Stimulated activated CD4-positive, alpha-beta T cell treated with anti-CD3 and anti-CD28 coated beads, Interleukin-1b, Interleukin-23, amount 100 ng/mL, for 48 hours (primary cell): ENCODE measurements at regions not wholly inside any gene's neighbourhood (a gene's known extent, or its start where the extent isn't known, plus 50 kb on each side); places are given as distances from the start of the nearest gene placed in this dataset.
"Not testable (repeated sequence)": the region's sequence is repeated elsewhere in the genome, so short reads cannot be mapped to it uniquely, and the experiment has no call there.

Experiments used
- DNase-seq: peaks from one replicate; pipeline ENCODE4 v3.0.0-alpha.2; 2020

DNA sequence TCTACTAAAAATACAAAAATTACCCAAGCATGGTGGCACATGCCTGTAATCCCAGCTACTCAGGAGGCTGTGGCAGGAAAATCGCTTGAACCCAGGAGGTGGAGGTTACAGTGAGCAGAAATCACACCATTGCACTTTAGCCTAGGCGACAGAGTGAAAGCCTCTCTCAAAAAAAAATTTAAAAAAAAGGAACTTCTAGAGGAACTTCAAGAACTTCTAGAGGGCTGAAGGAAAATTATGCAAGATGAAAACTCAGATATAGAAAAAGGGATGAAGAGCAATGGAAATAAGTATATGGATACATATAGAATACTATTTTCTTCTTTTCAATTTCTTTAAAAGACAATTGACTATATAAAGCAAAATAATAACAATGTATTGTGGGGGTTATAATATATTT lies 51.2 kb upstream of the PRR5 start:
- DNase-seq: no peak

DNA sequence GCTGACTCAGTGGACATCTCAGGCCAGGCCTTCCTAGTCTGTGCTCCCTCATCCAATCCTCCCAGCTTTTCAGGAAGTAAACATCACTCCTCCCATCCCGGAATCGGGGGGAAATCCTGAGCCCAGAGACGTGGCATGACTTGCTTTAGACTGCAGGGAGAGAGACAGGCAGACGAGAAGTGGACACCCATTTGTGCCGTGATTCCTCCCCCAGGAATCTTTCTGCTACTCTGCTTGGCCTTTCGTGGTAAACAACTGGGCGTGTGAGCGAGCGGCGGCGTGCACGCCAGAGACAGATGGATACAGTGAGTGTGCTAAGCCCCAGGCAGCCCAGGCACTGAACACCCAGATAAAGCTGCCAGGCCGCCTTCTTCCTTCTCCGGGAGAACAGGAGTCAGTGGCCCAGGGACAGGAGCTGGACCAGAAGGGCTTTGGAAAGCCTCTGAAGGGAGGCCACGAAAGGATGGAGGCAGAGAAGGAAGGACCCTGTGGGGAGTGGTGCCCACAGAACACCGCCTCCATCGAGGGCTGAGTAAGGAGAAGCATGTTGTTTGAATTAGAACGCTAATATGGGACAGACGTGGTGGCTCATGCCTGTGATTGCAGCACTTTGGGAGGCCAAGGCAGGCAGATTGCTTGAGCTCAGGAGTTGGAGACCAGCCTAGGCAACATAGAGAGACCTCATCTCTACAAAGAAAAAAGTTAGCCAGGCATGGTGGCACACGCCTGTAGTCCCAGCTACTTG lies 53.0 kb upstream of the PRR5 start:
- DNase-seq: no peak

DNA sequence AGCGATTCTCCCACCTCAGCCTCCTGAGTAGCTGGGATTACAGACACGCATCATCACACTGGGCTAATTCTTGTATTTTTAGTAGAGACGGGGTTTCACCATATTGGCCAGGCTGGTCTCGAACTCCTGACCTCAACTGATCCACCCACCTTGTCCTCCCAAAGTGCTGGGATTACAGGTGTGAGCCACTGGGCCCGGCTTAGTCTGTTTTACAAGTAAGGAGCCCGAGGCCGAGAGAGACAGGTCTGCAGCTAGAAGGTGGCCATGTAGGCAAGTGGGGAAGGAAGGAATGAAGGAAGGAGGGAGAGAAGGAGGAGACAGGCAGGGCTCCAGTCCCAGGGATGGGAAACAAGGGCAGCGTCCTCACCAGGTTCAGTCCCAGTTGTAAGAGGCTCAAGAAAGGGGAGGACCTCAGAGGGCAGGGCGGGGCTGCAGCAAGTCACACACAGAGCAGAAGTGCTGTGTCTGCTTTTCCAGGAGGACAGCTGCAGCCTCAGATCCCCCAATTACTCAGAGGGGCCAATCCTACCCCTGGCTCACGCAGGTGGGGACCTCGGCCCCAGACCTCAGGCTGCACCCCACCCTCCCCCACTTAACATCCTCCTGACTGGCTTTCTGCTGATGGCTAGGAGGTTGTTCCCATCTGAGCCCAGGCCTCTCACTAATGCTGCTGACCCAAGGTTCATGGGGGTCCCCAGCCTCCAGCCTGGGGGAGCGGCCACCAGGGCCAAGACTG lies 53.8 kb upstream of the PRR5 start:
- no peak for DNase-seq

DNA sequence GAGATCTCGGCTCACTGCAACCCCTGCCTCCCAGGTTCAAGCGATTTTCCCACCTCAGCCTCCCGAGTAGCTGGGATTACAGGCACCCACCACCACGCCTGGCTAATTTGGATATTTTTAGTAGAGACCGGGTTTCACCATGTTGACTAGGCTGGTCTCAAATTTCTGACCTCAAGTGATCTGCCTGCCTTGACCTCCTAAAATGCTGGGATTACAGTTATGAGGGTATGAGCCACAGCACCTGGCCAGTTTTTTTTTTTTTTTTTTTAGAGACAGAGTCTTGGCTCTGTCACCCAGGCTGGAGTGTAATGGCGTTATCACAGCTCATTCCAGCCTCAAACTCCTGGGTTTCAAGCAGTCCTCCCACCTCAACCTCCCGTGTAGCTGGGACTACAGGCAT lies 54.9 kb upstream of the PRR5 start:
- no peak for DNase-seq

DNA sequence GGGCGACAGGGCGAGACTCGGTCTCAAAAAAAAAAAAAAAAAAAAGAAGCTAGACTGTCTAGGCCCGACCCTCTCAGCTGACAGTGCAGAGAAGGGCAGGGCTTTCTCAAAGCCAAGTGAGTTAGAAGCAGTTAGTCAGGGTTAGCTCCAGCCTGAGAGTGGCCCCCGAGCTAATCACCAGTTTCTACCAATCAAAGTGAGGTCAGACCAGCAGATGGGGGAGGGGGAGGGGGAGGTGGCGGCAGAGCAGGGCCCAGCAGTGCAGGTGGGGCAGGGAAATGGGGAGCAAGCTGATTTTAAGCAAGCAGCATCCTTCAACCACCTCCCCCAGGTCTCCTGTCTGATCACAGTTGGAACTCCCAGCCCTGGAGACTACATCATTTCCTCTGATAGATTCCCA lies 55.3 kb upstream of the PRR5 start:
- no peak for DNase-seq

DNA sequence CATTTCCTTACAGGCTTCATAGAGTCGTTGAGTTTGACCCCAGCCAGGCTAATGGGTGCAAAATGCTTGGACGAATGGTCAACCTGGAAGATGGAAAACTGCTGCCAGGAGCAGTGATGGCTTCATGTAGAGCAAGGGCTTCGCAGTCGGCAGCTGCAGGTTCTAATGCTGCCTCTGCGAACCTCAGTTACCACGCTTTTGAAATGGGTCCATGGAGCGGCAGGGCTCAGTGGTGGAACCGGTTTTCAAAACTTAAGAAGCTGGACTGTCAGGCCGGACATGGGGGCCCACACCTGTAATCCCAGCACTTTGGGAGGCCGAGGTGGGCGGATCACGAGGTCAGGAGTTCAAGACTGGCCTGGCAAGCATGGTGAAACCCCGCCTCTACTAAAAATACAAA lies 55.9 kb upstream of the PRR5 start:
- no peak for DNase-seq

DNA sequence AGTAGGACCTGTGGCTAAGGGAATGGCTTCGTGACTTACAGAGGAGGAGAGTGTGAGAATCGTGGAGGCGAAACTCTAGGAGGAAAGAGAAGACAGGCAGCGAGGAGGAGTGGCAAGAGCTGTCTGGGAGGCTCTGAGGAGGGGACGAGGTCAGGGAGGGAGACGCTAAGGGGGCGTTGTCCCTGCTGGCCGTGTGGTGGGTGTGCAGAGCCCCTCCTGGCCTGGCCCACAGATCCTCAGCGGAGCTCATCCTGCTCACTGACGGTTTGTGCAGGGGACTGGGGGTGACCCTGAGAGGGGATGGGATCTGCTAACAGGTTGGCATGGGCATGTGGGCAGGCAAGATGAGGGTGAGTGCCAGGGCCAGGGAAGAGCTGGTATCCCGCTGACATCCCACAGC lies 56.5 kb upstream of the PRR5 start:
- DNase-seq: no peak

DNA sequence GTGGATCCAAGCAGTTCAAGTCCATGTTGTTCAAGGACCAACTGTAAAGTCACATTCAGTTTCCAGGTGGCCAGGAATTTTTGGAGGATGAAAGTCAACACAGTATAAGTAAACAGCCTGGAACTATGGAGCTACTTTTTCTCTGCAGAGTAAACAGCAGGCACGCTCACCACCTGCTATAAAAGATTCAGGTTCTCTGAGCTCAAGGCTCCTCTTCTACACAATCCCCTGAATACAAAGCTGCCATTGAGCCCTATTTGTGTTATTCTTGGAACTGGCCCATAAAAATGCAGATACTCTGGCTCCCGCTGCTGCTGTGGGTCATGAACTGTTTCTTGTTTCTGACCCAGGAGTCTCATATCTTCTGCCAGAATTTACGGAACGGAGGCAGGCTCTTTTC lies 56.9 kb upstream of the PRR5 start:
- DNase-seq: no peak

DNA sequence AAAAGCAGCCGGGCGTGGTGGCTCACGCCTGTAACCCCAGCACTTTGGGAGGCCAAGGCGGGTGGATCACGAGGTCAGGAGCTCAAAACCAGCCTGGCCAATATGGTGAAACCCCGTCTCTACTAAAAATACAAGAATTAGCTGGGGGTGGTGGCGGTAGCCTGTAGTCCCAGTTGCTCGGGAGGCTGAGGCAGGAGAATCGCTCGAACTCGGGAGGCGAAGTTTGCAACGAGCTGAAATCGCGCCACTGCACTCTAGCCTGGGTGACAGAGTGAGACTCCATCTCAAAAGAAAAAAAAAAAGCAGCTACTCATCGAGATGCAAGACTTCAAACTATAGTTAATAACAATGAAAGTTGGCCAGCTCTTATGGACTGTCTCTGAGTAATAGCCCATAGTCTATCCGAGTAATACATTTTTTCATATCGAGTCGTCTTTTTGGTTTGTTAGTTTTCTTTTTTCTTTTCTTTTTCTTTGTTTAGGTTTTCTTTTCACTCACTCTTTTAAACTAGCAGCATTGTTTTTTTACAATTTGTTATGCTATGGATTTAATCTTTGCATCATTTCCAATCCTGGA lies 58.4 kb upstream of the PRR5 start:
- DNase-seq: not testable (repeated sequence)

DNA sequence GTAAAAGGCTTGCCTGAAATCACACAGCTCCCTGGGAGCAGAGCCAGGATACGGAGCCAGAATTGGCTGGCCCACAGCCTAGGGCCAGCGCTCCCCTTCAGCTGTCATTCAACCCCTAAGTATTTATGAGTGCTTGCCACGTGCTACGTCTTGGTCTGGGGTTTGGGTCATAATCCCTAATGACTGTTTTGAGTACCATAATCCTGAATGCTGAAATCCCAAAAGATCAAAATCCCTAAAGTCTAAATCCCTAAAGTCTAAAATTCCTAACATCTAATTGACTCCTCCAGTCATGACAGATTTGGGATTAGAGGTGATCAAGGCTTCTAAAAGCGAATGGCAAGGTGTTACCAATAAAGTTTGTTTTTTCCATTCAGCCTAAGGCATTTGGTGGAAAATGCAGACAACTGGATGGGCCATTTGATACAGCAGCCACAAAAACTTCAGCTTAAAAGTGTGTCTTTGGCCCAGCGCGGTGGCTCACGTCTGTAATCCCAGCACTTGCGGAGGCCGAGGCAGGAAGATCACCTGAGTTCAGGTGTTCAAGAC lies 59.8 kb upstream of the PRR5 start:
- DNase-seq: no peak

DNA sequence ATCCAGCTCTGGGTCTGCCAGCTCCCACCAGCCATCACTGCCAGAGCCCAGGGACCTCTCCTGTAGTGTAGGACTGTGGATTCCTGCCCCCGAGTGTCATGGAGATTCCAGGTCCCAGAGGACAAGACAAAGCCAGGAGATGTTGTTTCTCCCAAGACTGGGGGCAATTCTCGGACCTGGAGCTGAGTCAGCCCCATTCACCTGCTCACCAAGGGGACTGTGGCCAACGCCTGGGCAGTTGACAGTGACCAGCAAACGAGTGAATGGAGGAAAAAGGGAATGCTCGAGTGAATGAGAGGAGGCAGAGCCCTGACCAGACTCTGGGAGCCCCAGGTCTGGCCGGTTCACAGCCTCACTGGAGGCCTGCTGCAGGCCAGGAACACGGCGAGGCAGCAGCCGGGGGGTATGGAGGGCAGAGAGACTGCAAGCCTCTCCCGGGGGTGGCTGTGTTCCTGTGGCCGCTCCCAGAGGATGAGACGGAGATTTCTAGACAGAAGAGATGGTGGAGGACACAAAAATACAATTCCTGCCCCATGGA lies 61.3 kb upstream of the PRR5 start:
- DNase-seq: no peak

DNA sequence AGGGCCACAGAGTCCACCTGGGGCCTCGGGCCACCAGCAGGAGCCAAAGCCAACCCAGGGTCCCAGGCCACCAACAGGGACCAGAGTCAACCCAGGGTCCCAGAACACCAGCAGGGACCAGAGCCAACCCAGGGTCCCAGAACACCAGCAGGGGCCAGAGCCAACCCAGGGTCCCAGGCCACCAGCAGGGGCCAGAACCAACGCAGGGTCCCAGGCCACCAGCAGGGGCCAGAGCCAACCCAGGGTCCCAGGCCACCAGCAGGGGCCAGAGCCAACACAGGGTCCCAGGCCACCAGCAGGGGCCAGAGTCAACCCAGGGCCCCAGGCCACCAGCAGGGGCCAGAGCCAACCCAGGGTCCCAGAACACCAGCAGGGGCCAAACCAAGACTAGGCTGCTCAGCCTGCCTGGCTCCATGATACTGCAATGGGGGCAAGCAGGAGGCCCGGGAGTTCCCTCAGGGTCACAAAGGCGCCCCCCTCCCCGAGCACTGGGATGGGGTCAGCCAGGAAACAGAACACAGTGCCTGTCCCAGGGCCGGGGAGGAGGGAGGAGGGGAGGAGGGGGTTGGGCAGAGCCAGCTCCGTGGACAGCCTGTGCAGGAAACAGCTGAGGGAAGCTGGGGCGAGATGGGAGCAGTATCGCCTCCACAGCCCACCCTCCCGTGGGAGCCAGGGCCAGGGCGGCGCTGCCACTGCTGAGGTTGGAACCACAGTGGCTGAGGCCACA lies 62.0 kb upstream of the PRR5 start:
- no peak for DNase-seq

DNA sequence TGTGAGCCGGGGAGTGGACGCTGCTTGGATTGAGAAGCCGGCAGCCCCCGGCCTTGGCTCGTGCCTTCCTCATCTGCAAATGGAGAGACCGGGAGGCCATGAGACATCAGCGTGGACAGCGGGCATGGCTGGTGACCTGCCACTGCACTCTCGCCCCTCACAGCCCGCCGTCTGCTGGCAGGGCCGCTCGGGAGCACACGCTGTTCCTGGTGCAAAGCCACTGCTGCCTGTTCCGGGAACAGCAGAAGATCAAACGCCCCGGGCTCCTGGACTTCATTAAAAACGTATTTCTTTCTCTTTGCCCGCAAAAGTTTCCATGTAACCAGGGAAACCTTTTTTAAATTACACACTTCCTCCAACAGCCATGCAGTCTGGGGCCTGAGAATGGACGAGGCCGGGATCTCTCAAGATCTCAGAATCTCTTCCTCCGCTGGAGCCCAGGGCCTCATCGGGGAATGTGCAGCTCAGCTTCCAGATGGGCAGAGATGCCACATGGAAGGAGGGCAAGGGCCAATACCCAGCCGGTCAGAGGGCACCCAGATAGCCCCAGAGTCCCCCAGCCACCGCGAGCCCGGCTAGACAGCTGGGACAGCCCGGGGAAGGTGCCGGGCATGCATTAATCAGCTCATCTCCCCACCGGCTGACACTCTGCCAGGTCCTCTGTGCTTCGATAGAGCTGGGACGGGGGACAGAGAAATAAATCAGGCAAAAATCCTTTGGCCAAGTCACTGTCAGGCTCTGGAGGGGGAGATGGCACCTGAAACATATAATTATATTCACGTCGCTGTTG lies 62.8 kb upstream of the PRR5 start:
- DNase-seq: no peak

DNA sequence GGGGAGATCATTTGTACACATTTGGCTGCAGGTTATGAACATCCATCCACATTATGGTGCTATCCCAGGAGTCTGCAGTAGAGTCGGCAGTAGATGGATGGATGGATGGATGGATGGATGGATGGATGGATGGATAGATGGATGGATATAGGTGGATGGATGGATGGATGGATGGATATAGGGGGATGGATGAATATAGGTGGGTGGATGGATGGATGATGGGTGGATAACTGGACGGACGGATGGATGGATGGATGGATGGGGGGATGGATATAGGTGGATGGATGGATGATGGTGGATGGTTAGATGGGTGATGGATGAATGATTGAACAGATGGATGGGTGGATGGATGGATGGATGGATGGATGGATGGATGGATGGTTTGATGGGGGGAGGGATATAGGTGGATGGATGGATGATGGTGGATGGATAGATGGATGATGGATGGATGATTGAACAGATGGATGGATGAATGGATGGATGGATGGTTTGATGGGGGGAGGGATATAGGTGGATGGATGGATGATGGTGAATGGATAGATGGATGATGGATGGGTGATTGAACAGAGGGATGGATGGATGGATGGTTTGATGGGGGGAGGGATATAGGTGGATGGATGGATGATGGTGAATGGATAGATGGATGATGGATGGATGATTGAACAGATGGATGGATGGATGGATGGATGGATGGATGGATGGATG lies 65.3 kb upstream of the PRR5 start:
- DNase-seq: not testable (repeated sequence)

DNA sequence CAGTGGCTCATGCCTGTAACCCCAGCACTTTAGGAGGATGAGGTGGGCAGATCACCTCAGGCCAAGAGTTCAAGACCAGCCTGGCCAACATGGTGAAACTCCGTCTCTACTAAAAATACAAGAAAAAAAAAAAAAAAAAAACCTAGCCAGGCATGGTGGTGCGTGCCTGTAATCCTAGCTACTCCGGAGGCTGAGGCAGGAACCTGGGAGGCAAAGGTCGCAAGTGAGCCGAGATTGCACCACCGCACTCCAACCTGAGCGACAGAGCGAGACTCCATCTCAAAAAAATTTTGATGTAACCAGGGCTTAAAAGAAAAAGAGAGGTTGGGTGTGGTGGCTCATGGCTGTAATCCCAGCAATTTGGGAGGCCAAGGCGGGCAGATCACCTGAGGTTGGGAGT lies 66.4 kb upstream of the PRR5 start:
- DNase-seq: not testable (repeated sequence)

DNA sequence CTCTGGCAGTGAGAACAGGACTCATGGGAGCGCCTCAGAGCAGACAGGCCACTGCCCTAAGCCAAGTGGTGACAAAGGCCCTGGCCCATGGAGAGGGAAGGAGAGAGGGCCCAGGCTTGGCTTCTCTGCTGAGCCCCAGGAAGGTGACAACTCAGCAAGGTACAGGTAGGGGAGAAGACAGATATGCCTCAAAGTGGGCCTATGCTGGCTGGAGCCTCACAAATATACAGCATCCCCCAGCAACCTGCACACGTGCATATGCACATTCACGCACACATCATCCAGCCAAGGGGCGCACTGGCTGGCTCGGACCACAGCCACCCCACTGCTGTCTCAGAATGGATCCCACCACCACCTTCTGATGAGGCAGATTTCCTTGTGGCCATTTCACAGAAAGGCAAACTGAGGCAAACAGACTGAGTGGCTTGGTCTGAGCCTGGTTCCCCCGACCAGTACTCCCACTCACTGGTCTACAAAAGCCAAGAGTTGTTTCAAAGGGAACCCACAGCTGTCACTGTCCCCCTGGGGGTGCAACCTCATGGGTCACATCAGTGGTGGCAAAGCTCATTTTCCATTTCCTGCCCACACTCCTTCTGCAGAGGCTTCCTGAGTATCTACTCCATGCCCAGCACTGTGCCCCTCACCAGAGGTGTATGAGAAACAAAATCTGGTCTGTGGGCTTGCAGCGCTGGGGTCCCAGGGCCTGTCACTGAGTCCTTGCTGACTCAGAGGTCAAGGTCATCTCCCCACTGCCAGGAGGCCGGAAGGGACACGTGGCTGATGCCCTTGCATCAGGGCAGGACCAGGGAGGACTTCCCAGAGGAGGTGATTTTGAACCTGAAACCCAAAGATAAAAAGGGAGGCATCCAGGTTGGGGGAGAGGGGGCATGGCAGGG lies 67.3 kb upstream of the PRR5 start:
- DNase-seq: no peak

DNA sequence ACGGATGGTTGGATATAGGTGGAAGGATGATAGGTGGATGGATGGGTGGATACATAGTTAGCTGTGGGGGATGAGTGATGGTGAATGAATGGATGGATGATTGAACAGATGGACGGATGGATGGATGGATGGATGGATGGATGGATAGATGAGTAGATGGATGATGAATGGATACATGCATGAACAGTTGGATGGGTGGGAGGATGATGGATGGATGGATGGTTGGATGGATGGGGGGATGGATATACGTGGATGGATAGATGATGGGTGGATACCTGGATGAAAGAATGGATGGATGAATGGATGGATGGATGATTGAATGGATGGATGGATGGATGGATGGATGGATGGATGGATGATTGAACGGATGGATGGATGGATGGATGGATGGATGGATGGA lies 68.4 kb upstream of the PRR5 start:
- DNase-seq: no peak

DNA sequence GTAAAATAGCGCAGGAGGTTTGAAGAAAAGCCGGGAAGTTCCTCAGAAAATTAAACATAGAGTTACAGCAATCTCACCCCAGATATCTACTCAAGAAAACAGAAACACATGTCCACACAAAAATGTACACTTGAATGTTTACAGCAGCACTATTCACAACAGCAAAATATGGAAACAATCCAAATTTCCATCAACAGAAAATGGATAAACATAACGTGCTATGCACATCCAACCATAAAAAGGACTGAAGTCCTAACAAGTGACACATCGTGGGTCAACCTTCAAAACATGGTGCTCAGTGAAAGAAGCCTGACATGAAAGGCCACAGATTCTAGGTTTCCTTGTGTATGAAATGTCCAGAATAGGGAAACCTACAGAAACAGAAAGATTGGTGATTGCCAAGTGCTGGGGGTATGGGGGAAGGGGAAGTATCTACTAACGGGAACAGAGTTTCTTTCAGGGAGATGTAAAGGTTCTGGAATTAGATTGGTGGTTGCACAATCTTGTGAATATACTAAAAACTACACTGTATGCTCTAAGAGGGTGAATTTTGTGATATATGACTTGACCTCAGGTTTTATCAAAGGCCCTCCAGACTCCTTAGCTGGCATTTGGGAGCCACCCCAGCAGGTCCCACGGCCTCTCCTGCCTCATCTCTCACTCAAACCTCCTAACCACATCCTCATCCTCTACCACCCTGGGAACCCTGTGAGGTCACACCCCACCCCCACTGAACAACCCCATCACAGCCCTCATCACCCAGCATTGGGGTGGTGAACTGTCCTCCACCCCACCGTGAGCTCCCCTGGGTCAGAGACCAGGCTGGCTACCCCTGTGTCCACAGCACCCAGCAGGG lies 69.2 kb upstream of the PRR5 start:
- DNase-seq: no peak

DNA sequence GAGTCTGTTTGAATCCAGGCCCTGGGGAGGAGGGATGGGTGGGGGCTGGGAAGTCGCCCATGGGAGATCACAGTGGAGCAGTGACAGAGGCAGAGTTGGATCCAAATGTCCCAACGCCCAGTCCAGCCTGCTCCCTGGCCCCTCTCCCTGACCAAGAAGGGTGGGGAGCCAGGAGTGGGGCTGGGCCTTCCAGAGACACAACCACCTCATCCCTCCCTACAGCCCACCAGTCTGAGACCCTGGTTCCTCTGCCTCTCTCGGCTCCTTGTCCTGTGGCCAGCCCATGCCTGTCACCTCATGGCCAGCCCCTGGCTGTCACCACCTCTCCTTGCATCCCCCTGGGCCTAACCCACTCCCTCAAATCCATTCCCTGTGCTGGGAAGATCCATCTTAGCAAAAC lies 71.2 kb upstream of the PRR5 start:
- no peak for DNase-seq

DNA sequence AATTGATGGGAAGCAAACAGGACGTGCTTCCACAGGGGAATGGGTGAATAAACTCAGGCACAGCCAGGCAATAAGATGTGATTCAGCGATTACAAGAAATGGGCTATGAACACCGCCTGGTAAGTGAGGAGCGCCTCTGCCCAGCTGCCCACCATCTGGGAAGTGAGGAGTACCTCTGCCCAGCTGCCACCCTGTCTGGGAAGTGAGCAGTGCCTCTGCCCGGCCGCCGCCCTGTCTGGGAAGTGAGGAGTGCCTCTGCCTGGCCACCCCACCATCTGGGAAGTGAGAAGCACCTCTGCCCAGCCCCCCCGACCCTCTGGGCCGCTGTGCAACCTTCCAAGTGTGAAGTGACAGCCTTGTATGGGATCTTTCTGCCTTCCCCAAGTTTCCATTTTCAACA lies 73.2 kb upstream of the PRR5 start:
- no peak for DNase-seq
